B cell (primary cell): ENCODE measurements at regions not wholly inside any gene's neighbourhood (a gene's known extent, or its start where the extent isn't known, plus 50 kb on each side); places are given as distances from the start of the nearest gene placed in this dataset.

Source experiments
- ATAC-seq: fragments of 200-7000 bp; cut with Tn5 transposase; one replicate; pipeline ENCODE4 v1.10.0; 2021; ENCODE audit warnings: low read depth, mild to moderate bottlenecking, moderate number of reproducible peaks, moderate library complexity
- CTCF ChIA-PET: fragments of 350-600 bp; sonication (Branson Sonifier 250); formaldehyde crosslinking; loops from one replicate; lab custom pipeline; 2021; ENCODE audit warnings: antibody characterized with exemption, inconsistent platforms; lab: Charles Lee
- POLR2A ChIA-PET: fragments of 350-600 bp; sonication (Branson Sonifier 250); formaldehyde crosslinking; loops from one replicate; lab custom pipeline; 2021; ENCODE audit warnings: antibody characterized with exemption; lab: Charles Lee
- DNase-seq: peaks from one replicate; pipeline ENCODE4 v3.0.0; 2013
- H2AFZ ChIP-seq: 2 replicates; pipeline ENCODE4 v1.6.1; 2012; ENCODE audit warnings: mild to moderate bottlenecking, low read depth, low read length; ENCODE audit not compliant: insufficient read depth, poor library complexity, severe bottlenecking
- H3K27ac ChIP-seq, 2 donors: 1 replicate in 1 of 2; 2 replicates in 1 of 2; pipeline ENCODE4 v1.5.1; 2012 to 2013; ENCODE audit warnings: low read length in 2 of 2, mild to moderate bottlenecking in 2 of 2, moderate library complexity in 1 of 2
- H3K27me3 ChIP-seq, 4 experiments: fragments of 200-600 bp in 1 of 4; sonication (generic) in 1 of 4; replicated peaks in 1 of 4; 1 replicate in 2 of 4; 2 replicates in 2 of 4; pipeline versions ENCODE4 v1.6.1 to v1.7.0; 2013 to 2016; ENCODE audit warnings: low read length in 3 of 4, mild to moderate bottlenecking in 2 of 4, mixed read lengths in 1 of 4, moderate library complexity in 1 of 4; ENCODE audit not compliant: insufficient read depth in 4 of 4, control insufficient read depth in 3 of 4; ENCODE audit errors: control extremely low read depth in 1 of 4
- H3K36me3 ChIP-seq, 2 experiments: replicated peaks in 1 of 2; 1 replicate in 1 of 2; 2 replicates in 1 of 2; pipeline versions ENCODE4 v1.6.1 to v1.7.1; 2013; ENCODE audit warnings: low read length in 1 of 2; ENCODE audit not compliant: insufficient read depth in 2 of 2, control insufficient read depth in 1 of 2; ENCODE audit errors: control extremely low read depth in 1 of 2, extremely low read depth in 1 of 2
- H3K4me1 ChIP-seq, 2 donors: fragments of 200-600 bp in 1 of 2; sonication (generic) in 1 of 2; 1 replicate in 1 of 2; 2 replicates in 1 of 2; pipeline versions ENCODE4 v1.5.1 to v1.6.1; 2013 to 2017; ENCODE audit warnings: low read length in 2 of 2; ENCODE audit not compliant: control insufficient read depth in 2 of 2, insufficient read depth in 2 of 2
- H3K4me2 ChIP-seq: replicated peaks from 2 replicates; pipeline ENCODE3; 2012; ENCODE audit warnings: mild to moderate bottlenecking, low read depth, low read length; ENCODE audit not compliant: poor library complexity, severe bottlenecking
- H3K4me3 ChIP-seq, 5 experiments: fragments of 200-600 bp in 1 of 5; sonication (generic) in 1 of 5; 1 replicate in 3 of 5; 2 replicates in 2 of 5; pipeline versions ENCODE4 v1.5.1 to v1.7.0; 2011 to 2016; ENCODE audit warnings: low read length in 4 of 5, mild to moderate bottlenecking in 4 of 5, low read depth in 2 of 5, control low read depth in 1 of 5, moderate library complexity in 1 of 5; ENCODE audit not compliant: insufficient read depth in 1 of 5; ENCODE audit errors: control extremely low read depth in 1 of 5, extremely low read depth in 1 of 5
- H3K79me2 ChIP-seq: fragments of 200-600 bp; sonication (generic); one replicate; pipeline ENCODE4 v1.6.0; 2016; ENCODE audit warnings: low read length; ENCODE audit not compliant: control insufficient read depth, insufficient read depth
- H3K9ac ChIP-seq: fragments of 200-600 bp; sonication (generic); 2 replicates; pipeline ENCODE4 v1.6.1; 2017; ENCODE audit warnings: mild to moderate bottlenecking, low read length, moderate library complexity
- H3K9me3 ChIP-seq, 3 donors: one replicate each; pipeline versions ENCODE4 v1.6.1 to v1.7.1; 2013; ENCODE audit warnings: low read length in 2 of 3; ENCODE audit not compliant: control insufficient read depth in 2 of 3, insufficient read depth in 1 of 3; ENCODE audit errors: control extremely low read depth in 1 of 3
- H4K20me1 ChIP-seq: 2 replicates; pipeline ENCODE4 v1.6.0; 2012; ENCODE audit warnings: mild to moderate bottlenecking, low read length; ENCODE audit not compliant: insufficient read depth, control insufficient read depth, poor library complexity, severe bottlenecking
- H3K27ac Mint-ChIP-seq: one replicate; pipeline ENCODE4 v1.8.0; 2021; ENCODE audit warnings: mixed read lengths
- H3K27me3 Mint-ChIP-seq: one replicate; pipeline ENCODE4 v1.8.0; 2021; ENCODE audit warnings: mixed read lengths
- H3K4me1 Mint-ChIP-seq: one replicate; pipeline ENCODE4 v1.8.0; 2021; ENCODE audit warnings: mixed read lengths
- H3K4me3 Mint-ChIP-seq: one replicate; pipeline ENCODE4 v1.8.0; 2021; ENCODE audit warnings: mixed read lengths
- H3K9me3 Mint-ChIP-seq: one replicate; pipeline ENCODE4 v1.8.0; 2022; ENCODE audit warnings: mixed read lengths; ENCODE audit not compliant: insufficient read depth
- EZH2 ChIP-seq: IDR thresholded peaks from 2 replicates; pipeline ENCODE4 v1.6.1; 2012; ENCODE audit warnings: borderline replicate concordance, low read depth, mild to moderate bottlenecking, moderate library complexity, low read length; ENCODE audit not compliant: insufficient read depth, poor library complexity, severe bottlenecking
- WGBS: methylation state at CpG from one replicate; pipeline ENCODE4 v1.1.5; 2013; ENCODE audit warnings: missing lambda C conversion rate; ENCODE audit not compliant: insufficient coverage; 5-methylcytosine and 5-hydroxymethylcytosine counted together
- intact Hi-C: fragments of 100-400 bp; cut with micrococcal nuclease; formaldehyde crosslinking; loops from one replicate; pipeline ENCODE4 v1.10.0; 2022
- TF ChIP-seq, protein P1 (sequence below): fragments of 200-600 bp; IDR thresholded peaks from one replicate; pipeline ENCODE4 v1.8.0; 2022; ENCODE audit warnings: antibody characterized with exemption, mild to moderate bottlenecking

DNA sequence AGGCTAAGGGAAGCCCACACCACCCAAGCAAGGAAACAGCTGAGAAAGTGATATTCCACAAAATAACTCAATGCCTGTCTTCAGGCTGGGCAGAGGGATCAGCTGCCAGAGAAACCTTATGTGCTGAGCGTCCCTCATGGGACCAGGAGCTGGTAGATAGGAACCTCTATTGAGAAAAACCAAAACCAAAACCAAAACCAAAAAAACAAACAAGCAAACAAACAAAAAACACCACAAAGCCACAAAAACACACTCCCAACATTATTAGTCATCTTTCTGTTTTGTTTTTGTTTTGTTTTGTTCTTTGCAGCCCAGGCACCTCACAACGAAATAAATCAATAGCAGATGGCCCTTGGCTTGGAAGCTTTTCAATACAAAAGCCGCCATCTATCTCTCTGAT, 760.8 kb upstream of the CELF2 start:
- ATAC-seq = no peak
- Histone ChIP-seq H3K36me3 (no peaks in the 10 kb centered on the region), H3K27ac (no peak overlapping the region), H3K27me3 (no peaks in the 10 kb centered on the region), H3K9ac (no peak overlapping the region), H3K4me3 (no peak overlapping the region), H3K4me2 (no peak overlapping the region), H4K20me1 (no peaks in the 10 kb centered on the region), H2AFZ (no peak overlapping the region), H3K4me1 (no peaks in the 10 kb centered on the region), H3K9me3 (peaks cover 0 to 8% (median 0%) of the 10 kb centered on the region in 3 donors), H3K79me2 (no peaks in the 10 kb centered on the region)
- ChIA-PET POLR2A (no interaction called here), CTCF (no interaction called here)
- Mint-ChIP-seq H3K4me1 (no peaks in the 10 kb centered on the region), H3K27ac (no peak overlapping the region), H3K9me3 (no peaks in the 10 kb centered on the region), H3K27me3 (no peaks in the 10 kb centered on the region), H3K4me3 (no peak overlapping the region)
- DNase-seq = no peak
- intact Hi-C loops = no loop called here
- no CpG with 5 or more reads among the region's 3 CpGs for WGBS
- TF ChIP-seq EZH2 = no peak
- TF ChIP-seq, protein P1, sequence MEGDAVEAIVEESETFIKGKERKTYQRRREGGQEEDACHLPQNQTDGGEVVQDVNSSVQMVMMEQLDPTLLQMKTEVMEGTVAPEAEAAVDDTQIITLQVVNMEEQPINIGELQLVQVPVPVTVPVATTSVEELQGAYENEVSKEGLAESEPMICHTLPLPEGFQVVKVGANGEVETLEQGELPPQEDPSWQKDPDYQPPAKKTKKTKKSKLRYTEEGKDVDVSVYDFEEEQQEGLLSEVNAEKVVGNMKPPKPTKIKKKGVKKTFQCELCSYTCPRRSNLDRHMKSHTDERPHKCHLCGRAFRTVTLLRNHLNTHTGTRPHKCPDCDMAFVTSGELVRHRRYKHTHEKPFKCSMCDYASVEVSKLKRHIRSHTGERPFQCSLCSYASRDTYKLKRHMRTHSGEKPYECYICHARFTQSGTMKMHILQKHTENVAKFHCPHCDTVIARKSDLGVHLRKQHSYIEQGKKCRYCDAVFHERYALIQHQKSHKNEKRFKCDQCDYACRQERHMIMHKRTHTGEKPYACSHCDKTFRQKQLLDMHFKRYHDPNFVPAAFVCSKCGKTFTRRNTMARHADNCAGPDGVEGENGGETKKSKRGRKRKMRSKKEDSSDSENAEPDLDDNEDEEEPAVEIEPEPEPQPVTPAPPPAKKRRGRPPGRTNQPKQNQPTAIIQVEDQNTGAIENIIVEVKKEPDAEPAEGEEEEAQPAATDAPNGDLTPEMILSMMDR = no peak

DNA sequence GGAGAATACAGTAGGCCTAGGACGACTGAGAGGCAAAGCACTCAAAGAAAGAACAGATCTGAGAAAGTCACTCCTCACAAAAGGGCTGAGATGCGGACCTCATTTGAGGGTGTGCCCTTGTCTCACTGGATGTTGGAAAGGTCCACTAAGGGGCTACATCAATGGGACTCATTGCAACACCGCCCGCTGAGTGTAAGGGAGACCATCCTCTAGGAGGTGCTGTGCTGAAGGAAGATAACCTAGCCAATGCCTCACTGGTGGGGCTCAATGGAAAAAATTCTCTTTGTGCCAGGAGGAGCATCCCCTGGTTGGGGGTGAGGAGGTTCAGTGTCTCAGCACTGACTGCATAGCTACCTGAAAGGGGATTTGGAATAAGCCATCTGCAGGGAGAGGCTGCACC, 758.7 kb upstream of the CELF2 start:
- intact Hi-C loops = no loop called here
- ATAC-seq = no peak
- no peaks in the 10 kb centered on the region for H3K27me3 ChIP-seq
- ChIA-PET CTCF (no interaction called here), POLR2A (no interaction called here)
- Mint-ChIP-seq H3K4me3 (no peak overlapping the region), H3K9me3 (no peaks in the 10 kb centered on the region), H3K4me1 (no peaks in the 10 kb centered on the region), H3K27me3 (no peaks in the 10 kb centered on the region), H3K27ac (no peak overlapping the region)
- 100% methylated on average over 3 of the region's 4 CpGs for WGBS
- H3K79me2 ChIP-seq = no peaks in the 10 kb centered on the region
- H3K36me3 ChIP-seq = no peaks in the 10 kb centered on the region
- H2AFZ ChIP-seq = no peak overlapping the region
- peaks cover 0 to 8% (median 0%) of the 10 kb centered on the region in 3 donors for H3K9me3 ChIP-seq
- no peak overlapping the region for H3K27ac ChIP-seq
- H3K4me3 ChIP-seq = no peak overlapping the region
- TF ChIP-seq EZH2 = no peak
- TF ChIP-seq, protein P1 = no peak
- H3K9ac ChIP-seq = no peak overlapping the region
- no peaks in the 10 kb centered on the region for H4K20me1 ChIP-seq
- no peaks in the 10 kb centered on the region for H3K4me1 ChIP-seq
- DNase-seq = no peak
- H3K4me2 ChIP-seq = no peak overlapping the region
